Kidney epithelial cell (primary cell): ENCODE measurements at regions not wholly inside any gene's neighbourhood (a gene's known extent, or its start where the extent isn't known, plus 50 kb on each side); places are given as distances from the start of the nearest gene placed in this dataset.

Experiments
- DNase-seq: peaks from one replicate; pipeline ENCODE4 v3.0.0-alpha.2; 2010; ENCODE audit warnings: low read depth
- H3K27me3 ChIP-seq: 2 replicates; pipeline ENCODE4 v1.6.0; 2011; ENCODE audit warnings: low read length; ENCODE audit not compliant: control insufficient read depth, insufficient read depth
- H3K36me3 ChIP-seq: 2 replicates; pipeline ENCODE4 v1.5.1; 2011; ENCODE audit warnings: low read length; ENCODE audit not compliant: control insufficient read depth, insufficient read depth
- H3K4me3 ChIP-seq: 2 replicates; pipeline ENCODE4 v1.5.1; 2011; ENCODE audit warnings: low read depth, mild to moderate bottlenecking, control low read depth, low read length
- CTCF ChIP-seq: IDR thresholded peaks from 2 replicates; pipeline ENCODE4 v1.5.1; 2011; ENCODE audit warnings: mild to moderate bottlenecking, moderate library complexity, low read length, control low read depth, inconsistent platforms; ENCODE audit not compliant: insufficient read depth, poor library complexity, severe bottlenecking

- no peak for DNase-seq
- H3K27me3 ChIP-seq = no peaks in the 10 kb centered on the region
- TF ChIP-seq CTCF = no peak
- no peak overlapping the region for H3K4me3 ChIP-seq
- H3K36me3 ChIP-seq = no peaks in the 10 kb centered on the region
Observed at GRCh38 chr10:56871160-56871668, 510.2 kb upstream of the ZWINT start.

- Histone ChIP-seq H3K4me3 (no peak overlapping the region), H3K36me3 (no peaks in the 10 kb centered on the region), H3K27me3 (no peaks in the 10 kb centered on the region)
- no peak for DNase-seq
- TF ChIP-seq CTCF = no peak
Observed at GRCh38 chr10:56867236-56867635, 506.2 kb upstream of the ZWINT start.

- Histone ChIP-seq H3K4me3 (no peak overlapping the region), H3K27me3 (no peaks in the 10 kb centered on the region), H3K36me3 (no peaks in the 10 kb centered on the region)
- DNase-seq = no peak
- no peak for TF ChIP-seq CTCF
Observed at GRCh38 chr10:56856569-56856968, 495.5 kb upstream of the ZWINT start.

GRCh38 chr10:56844978-56845529, 484.0 kb upstream of the ZWINT start:
- no peak for TF ChIP-seq CTCF
- H3K36me3 ChIP-seq = no peaks in the 10 kb centered on the region
- no peak for DNase-seq

GRCh38 chr10:56836659-56837058, 475.6 kb upstream of the ZWINT start:
- TF ChIP-seq CTCF = no peak

More at GRCh38 chr10:56844978-56845529, 484.0 kb upstream of the ZWINT start:
- no peak overlapping the region for H3K4me3 ChIP-seq
- H3K27me3 ChIP-seq = no peaks in the 10 kb centered on the region

GRCh38 chr10:56831681-56832080, 470.6 kb upstream of the ZWINT start:
- H3K4me3 ChIP-seq = no peak overlapping the region
- TF ChIP-seq CTCF = no peak
- no peak for DNase-seq
- H3K36me3 ChIP-seq = no peaks in the 10 kb centered on the region
- H3K27me3 ChIP-seq = no peaks in the 10 kb centered on the region

More at GRCh38 chr10:56836659-56837058, 475.6 kb upstream of the ZWINT start:
- Histone ChIP-seq H3K36me3 (no peaks in the 10 kb centered on the region), H3K27me3 (no peaks in the 10 kb centered on the region), H3K4me3 (no peak overlapping the region)
- DNase-seq = no peak
